IPS-NIHi11 (cell line): ENCODE measurements at regions not wholly inside any gene's neighbourhood (a gene's known extent, or its start where the extent isn't known, plus 50 kb on each side); places are given as distances from the start of the nearest gene placed in this dataset.
A peak's percentile ranks its signal among the peaks of the same experiment; 100 is the strongest.
"Not testable (repeated sequence)": the region's sequence is repeated elsewhere in the genome, so short reads cannot be mapped to it uniquely, and the experiment has no call there.

Experiments
- DNase-seq: peaks from one replicate; pipeline ENCODE4 v3.0.0; 2012; ENCODE audit warnings: mixed read lengths, low spot score

GRCh38 chr7:112982441-112983063 is 104.1 kb downstream of the GPR85 start:
- DNase-seq = no peak

- DNase-seq = no peak
These were observed 104.7 kb downstream of the GPR85 start for GRCh38 chr7:112981966-112982365.

GRCh38 chr7:112979055-112979454 is 107.6 kb downstream of the GPR85 start:
- DNase-seq = not testable (repeated sequence)

- DNase-seq = not testable (repeated sequence)
These were observed 109.2 kb downstream of the GPR85 start for GRCh38 chr7:112977244-112977955.

GRCh38 chr7:112970771-112971170 is 115.9 kb downstream of the GPR85 start:
- no peak for DNase-seq

GRCh38 chr7:112969946-112970345 is 116.7 kb downstream of the GPR85 start:
- DNase-seq = no peak

- no peak for DNase-seq
These were observed 121.1 kb downstream of the GPR85 start for GRCh38 chr7:112965506-112965905.

GRCh38 chr7:112963634-112964033 is 123.0 kb downstream of the GPR85 start:
- no peak for DNase-seq

- DNase-seq = no peak
These were observed 123.8 kb downstream of the GPR85 start for GRCh38 chr7:112962815-112963214.

GRCh38 chr7:112959276-112959675 is 127.4 kb downstream of the GPR85 start:
- DNase-seq = no peak

GRCh38 chr7:112958775-112959174 is 127.9 kb downstream of the GPR85 start:
- DNase-seq = no peak

- DNase-seq = no peak
These were observed 128.7 kb downstream of the GPR85 start for GRCh38 chr7:112957901-112958300.

- not testable (repeated sequence) for DNase-seq
These were observed 133.6 kb downstream of the GPR85 start for GRCh38 chr7:112953031-112953430.

- no peak for DNase-seq
These were observed 135.6 kb downstream of the GPR85 start for GRCh38 chr7:112951070-112951469.

GRCh38 chr7:112949682-112950081 is 136.9 kb downstream of the GPR85 start:
- DNase-seq = not testable (repeated sequence)

- no peak for DNase-seq
These were observed 140.3 kb downstream of the GPR85 start for GRCh38 chr7:112946350-112946749.

GRCh38 chr7:112945046-112945445 is 141.6 kb downstream of the GPR85 start:
- no peak for DNase-seq

GRCh38 chr7:112942981-112943380 is 143.6 kb downstream of the GPR85 start:
- DNase-seq = no peak

GRCh38 chr7:112942125-112942524 is 144.5 kb downstream of the GPR85 start:
- DNase-seq = not testable (repeated sequence)

GRCh38 chr7:112940314-112940732 is 146.3 kb downstream of the GPR85 start:
- no peak for DNase-seq

GRCh38 chr7:112939574-112940313 is 146.9 kb downstream of the GPR85 start:
- DNase-seq = peak; percentile 96

- DNase-seq = peak; percentile 59
These were observed 147.6 kb downstream of the GPR85 start for GRCh38 chr7:112938863-112939573.
